ENCODE measurements at regions not wholly inside any gene's neighbourhood (a gene's known extent, or its start where the extent isn't known, plus 50 kb on each side); places are given as distances from the start of the nearest gene placed in this dataset.

- TF ChIP-seq CTCF (IDR thresholded peaks at IDR 0.05) (no peak), POLR2A (IDR thresholded peaks at IDR 0.05) (no peak)
Observed at GRCh38 chr7:106572394-106573124, 88.4 kb downstream of the CCDC71L start.
